K562 (cell line): ENCODE measurements at regions not wholly inside any gene's neighbourhood (a gene's known extent, or its start where the extent isn't known, plus 50 kb on each side); places are given as distances from the start of the nearest gene placed in this dataset.

Source experiments
- ATAC-seq: fragments of 200-7000 bp; cut with Tn5 transposase; 3 replicates; pipeline ENCODE4 v1.9.1; 2020; ENCODE audit warnings: moderate library complexity
- BruUV-seq: library from RNA; stranded (reverse); fragments of 400-500 nt; replicated peaks from 2 replicates; lab custom pipeline; 2021; lab: Mats Ljungman, UMichigan
- CTCF ChIA-PET: fragments of 300-600 bp; formaldehyde crosslinking; extraction: SDS; loops from one replicate; lab custom pipeline; 2021; ENCODE audit warnings: low intra/inter-chr PET ratio; lab: Yijun Ruan, JAX
- POLR2A ChIA-PET: fragments of 300-600, 350-650 bp; sonication (Branson Sonifier 250); formaldehyde crosslinking; extraction: SDS; loops from one replicate; lab custom pipeline; 2021; ENCODE audit warnings: antibody characterized with exemption, inconsistent platforms; lab: Yijun Ruan, JAX
- DNase-seq, 4 experiments: peaks; one replicate each; pipeline versions ENCODE4 v3.0.0 to v3.0.0-alpha.2; 2011 to 2018; ENCODE audit warnings: low spot score in 3 of 4, mixed read lengths in 3 of 4; ENCODE audit errors: extremely low read depth in 1 of 4
- FAIRE-seq: peaks from 2 replicates; lab custom pipeline; 2011; peaks lifted over from hg19 to GRCh38; lab: Jason Lieb, UNC
- H2AFZ ChIP-seq: 2 replicates; pipeline ENCODE4 v1.6.0; 2011; ENCODE audit warnings: low read depth, low read length, control low read depth, inconsistent platforms
- H3K27ac ChIP-seq: fragments of 200-600 bp; 3 replicates; pipeline ENCODE4 v1.8.0; 2011; ENCODE audit warnings: low read depth, mild to moderate bottlenecking, control low read depth, inconsistent platforms, low read length, moderate library complexity, mixed read lengths; ENCODE audit errors: extremely low read depth
- H3K27me3 ChIP-seq, 2 experiments: fragments of 300-600 bp in 1 of 2; 2 replicates in 1 of 2; 3 replicates in 1 of 2; pipeline versions ENCODE4 v1.6.0 to v1.8.0; 2011; ENCODE audit warnings: inconsistent platforms in 2 of 2, low read length in 2 of 2, mild to moderate bottlenecking in 1 of 2, mixed read lengths in 1 of 2, moderate library complexity in 1 of 2; ENCODE audit not compliant: control insufficient read depth in 2 of 2, insufficient read depth in 2 of 2
- H3K36me3 ChIP-seq: fragments of 300-600 bp; 3 replicates; pipeline ENCODE4 v1.8.0; 2011; ENCODE audit warnings: mild to moderate bottlenecking, low read length, inconsistent platforms; ENCODE audit not compliant: control insufficient read depth, insufficient read depth
- H3K4me1 ChIP-seq, 2 experiments: fragments of 200-600 bp in 1 of 2; replicated peaks in 1 of 2; 2 replicates in 1 of 2; 3 replicates in 1 of 2; pipeline versions ENCODE4 v1.5.1 to v1.8.0; 2011; ENCODE audit warnings: inconsistent platforms in 2 of 2, low read length in 2 of 2, mild to moderate bottlenecking in 1 of 2, mixed read lengths in 1 of 2, moderate library complexity in 1 of 2; ENCODE audit not compliant: control insufficient read depth in 2 of 2, insufficient read depth in 2 of 2
- H3K4me2 ChIP-seq: 2 replicates; pipeline ENCODE4 v1.6.1; 2011; ENCODE audit warnings: low read length, control low read depth, inconsistent platforms, mixed read lengths; ENCODE audit not compliant: insufficient read depth
- H3K4me3 ChIP-seq: fragments of 200-600 bp; sonication (generic), shearing (Covaris generic); 2 replicates; pipeline ENCODE4 v1.5.1; 2016; ENCODE audit warnings: control low read depth, inconsistent platforms
- H3K79me2 ChIP-seq: fragments of 200-600 bp; 3 replicates; pipeline ENCODE4 v1.8.0; 2011; ENCODE audit warnings: low read length, inconsistent platforms; ENCODE audit not compliant: control insufficient read depth, insufficient read depth
- H3K9ac ChIP-seq, 2 experiments: 2 replicates each; pipeline versions ENCODE4 v1.6.0 to v1.6.1; 2011; ENCODE audit warnings: low read depth in 2 of 2, low read length in 2 of 2, control low read depth in 1 of 2, inconsistent platforms in 1 of 2, mild to moderate bottlenecking in 1 of 2, mixed read lengths in 1 of 2; ENCODE audit not compliant: insufficient read depth in 1 of 2
- H3K9me1 ChIP-seq: one replicate; pipeline ENCODE4 v1.6.0; 2011; ENCODE audit warnings: inconsistent platforms, mild to moderate bottlenecking, low read length, moderate library complexity; ENCODE audit not compliant: control insufficient read depth, insufficient read depth
- H3K9me3 ChIP-seq: replicated peaks from 2 replicates; pipeline ENCODE4 v1.5.1; 2011; ENCODE audit warnings: low read depth, low read length, inconsistent platforms; ENCODE audit not compliant: control insufficient read depth, insufficient read depth
- H4K20me1 ChIP-seq: replicated peaks from 2 replicates; pipeline ENCODE4 v1.6.1; 2011; ENCODE audit warnings: low read length, inconsistent platforms, mixed read lengths; ENCODE audit not compliant: control insufficient read depth, insufficient read depth
- BCL6 ChIP-seq: fragments of 250-450 bp; sonication (Bioruptor Pico); IDR thresholded peaks from 2 replicates; pipeline ENCODE4 v1.4.0; 2020
- JUNB ChIP-seq: fragments of 450-650 bp; formaldehyde crosslinking; conservative IDR thresholded peaks from 2 replicates; pipeline ENCODE4 v1.4.0; 2020; ENCODE audit warnings: mild to moderate bottlenecking
- KAT2B ChIP-seq: IDR thresholded peaks from one replicate; pipeline ENCODE4 v1.6.1; 2012; ENCODE audit warnings: low read depth, mild to moderate bottlenecking, control low read depth, inconsistent platforms, low read length, moderate library complexity
- MCM5 ChIP-seq: fragments of 450-650 bp; IDR thresholded peaks from 2 replicates; pipeline ENCODE4 v1.6.1; 2016; ENCODE audit warnings: low read depth
- MECOM ChIP-seq: fragments of 250-450 bp; sonication (Bioruptor Pico); IDR thresholded peaks from 2 replicates; pipeline ENCODE4 v1.8.0; 2022; ENCODE audit warnings: inconsistent platforms
- NEUROD1 ChIP-seq: fragments of 150-350 bp; IDR thresholded peaks from 2 replicates; pipeline ENCODE4 v1.6.1; 2014; ENCODE audit warnings: borderline replicate concordance, low read length, low read depth; ENCODE audit not compliant: partially characterized antibody
- NUFIP1 ChIP-seq: fragments of 450-650 bp; IDR thresholded peaks from 2 replicates; pipeline ENCODE4 v1.6.1; 2018; ENCODE audit not compliant: partially characterized antibody
- POLR3G ChIP-seq: IDR thresholded peaks from 2 replicates; pipeline ENCODE4 v1.6.1; 2011; ENCODE audit not compliant: insufficient read length, insufficient replicate concordance; ENCODE audit errors: extremely low read depth
- PTTG1 ChIP-seq: fragments of 450-650 bp; IDR thresholded peaks from 2 replicates; pipeline ENCODE4 v1.6.1; 2016; ENCODE audit warnings: low read depth, mild to moderate bottlenecking, missing genetic modification characterization, missing compliant biosample characterization
- RUNX1 ChIP-seq: sonication (generic); IDR thresholded peaks from 2 replicates; pipeline ENCODE4 v1.6.1; 2016; ENCODE audit warnings: antibody characterized with exemption, low read depth
- TAF7 ChIP-seq: fragments of 450-650 bp; IDR thresholded peaks from 2 replicates; pipeline ENCODE4 v1.6.1; 2016; ENCODE audit warnings: missing genetic modification characterization, missing compliant biosample characterization
- TBL1XR1 ChIP-seq, 2 experiments: IDR thresholded peaks; 2 replicates each; pipeline ENCODE4 v1.6.1; 2012; ENCODE audit warnings: improper control_type of control experiment in 2 of 2, low read length in 2 of 2, mild to moderate bottlenecking in 1 of 2
- ZKSCAN1 ChIP-seq: fragments of 150-350 bp; IDR thresholded peaks from 2 replicates; pipeline ENCODE4 v1.6.1; 2016; ENCODE audit warnings: low read depth, low read length
- ZNF12 ChIP-seq: sonication (generic); formaldehyde crosslinking; IDR thresholded peaks from 2 replicates; pipeline ENCODE4 v1.4.0; 2020; ENCODE audit warnings: mild to moderate bottlenecking, missing genetic modification reagents
- ZNF133 ChIP-seq: fragments of 250-450 bp; sonication (Bioruptor Pico); IDR thresholded peaks from 2 replicates; pipeline ENCODE4 v1.4.0; 2020; ENCODE audit warnings: mild to moderate bottlenecking
- ZNF699 ChIP-seq: fragments of 250-450 bp; sonication (Bioruptor Pico); IDR thresholded peaks from 2 replicates; pipeline ENCODE4 v1.8.0; 2021; ENCODE audit warnings: mild to moderate bottlenecking, moderate library complexity; ENCODE audit not compliant: insufficient replicate concordance
- WGBS: fragments of 100-300 bp; shearing (Covaris generic); methylation state at CpG from one replicate; pipeline ENCODE4 v1.1.6; 2016; ENCODE audit warnings: low coverage, mixed read lengths; ENCODE audit not compliant: insufficient coverage; ENCODE audit errors: missing lambda C conversion rate; 5-methylcytosine and 5-hydroxymethylcytosine counted together
- in situ Hi-C: fragments of 300-500 bp; cut with MboI; formaldehyde crosslinking; loops from 4 replicates; pipeline ENCODE4 v1.15.0; 2018; ENCODE audit warnings: inconsistent platforms, mixed read lengths
- intact Hi-C: fragments of 100-400 bp; cut with micrococcal nuclease; formaldehyde crosslinking; loops from 2 replicates; pipeline ENCODE4 v1.14.2; 2022
- TF ChIP-seq, protein P1 (sequence below): sonication (generic); formaldehyde crosslinking; IDR thresholded peaks from 2 replicates; pipeline ENCODE4 v1.8.0; 2022; ENCODE audit warnings: mild to moderate bottlenecking, missing genetic modification reagents

GRCh38 chr10:91032611-91033206, 111.8 kb upstream of the ANKRD1 start:
- Histone ChIP-seq H3K36me3 (no peaks in the 10 kb centered on the region), H3K27me3 (peaks cover 4 to 12% of the 10 kb centered on the region in 2 experiments; a peak in 2 of 5 replicates), H3K4me2 (no peak overlapping the region), H3K27ac (no peak overlapping the region), H4K20me1 (no peaks in the 10 kb centered on the region), H3K4me1 (no peaks in the 10 kb centered on the region), H3K79me2 (no peaks in the 10 kb centered on the region), H3K4me3 (no peak overlapping the region), H2AFZ (no peak overlapping the region), H3K9ac (no peak overlapping the region), H3K9me3 (no peaks in the 10 kb centered on the region), H3K9me1 (no peaks in the 10 kb centered on the region)
- no peak for DNase-seq
- no peak for FAIRE-seq
- ChIA-PET POLR2A (interaction anchor here (0.7 kb wide), 1 partner anchor 1663 kb away, joined by 3 read pairs; no protein-coding TSS in a partner anchor), CTCF (no interaction called here)
- no peak for TF ChIP-seq TBL1XR1 (IDR thresholded peaks at IDR 0.05; ENCODE audit: low read length in 2 of 2)
- TF ChIP-seq JUNB (CRISPR knock-in tag) = no peak
- no peak for TF ChIP-seq PTTG1 (tag)
- no peak for TF ChIP-seq ZNF133
- TF ChIP-seq ZKSCAN1 = no peak
- no peak for TF ChIP-seq NEUROD1
- TF ChIP-seq MECOM = no peak
- no peak for TF ChIP-seq TAF7 (tag)
- TF ChIP-seq RUNX1 = no peak
- TF ChIP-seq, protein P1, sequence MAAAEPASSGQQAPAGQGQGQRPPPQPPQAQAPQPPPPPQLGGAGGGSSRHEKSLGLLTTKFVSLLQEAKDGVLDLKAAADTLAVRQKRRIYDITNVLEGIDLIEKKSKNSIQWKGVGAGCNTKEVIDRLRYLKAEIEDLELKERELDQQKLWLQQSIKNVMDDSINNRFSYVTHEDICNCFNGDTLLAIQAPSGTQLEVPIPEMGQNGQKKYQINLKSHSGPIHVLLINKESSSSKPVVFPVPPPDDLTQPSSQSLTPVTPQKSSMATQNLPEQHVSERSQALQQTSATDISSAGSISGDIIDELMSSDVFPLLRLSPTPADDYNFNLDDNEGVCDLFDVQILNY (CRISPR knock-in tag) = no peak
- TF ChIP-seq BCL6 (CRISPR knock-in tag) = no peak
- no peak for TF ChIP-seq POLR3G
- no peak for TF ChIP-seq MCM5
- no peak for TF ChIP-seq ZNF699 (CRISPR knock-in tag)
- TF ChIP-seq ZNF12 = no peak
- no peak for TF ChIP-seq KAT2B
- no peak for TF ChIP-seq NUFIP1
- in situ Hi-C loops (no loop called here), intact Hi-C loops (no loop called here)
- 0% methylated on average over 5 of the region's 5 CpGs for WGBS
- ATAC-seq = no peak
- no TSS peak for BruUV-seq
